GM12864 (cell line): ENCODE measurements at regions not wholly inside any gene's neighbourhood (a gene's known extent, or its start where the extent isn't known, plus 50 kb on each side); places are given as distances from the start of the nearest gene placed in this dataset.

Experiments
- DNase-seq: peaks from one replicate; pipeline ENCODE4 v3.0.0-alpha.2; 2011; ENCODE audit warnings: low read depth
- H3K4me3 ChIP-seq: 2 replicates; pipeline ENCODE4 v1.5.1; 2011; ENCODE audit warnings: mild to moderate bottlenecking, low read depth, low read length, control low read depth
- TF ChIP-seq, protein P1 (sequence below): IDR thresholded peaks from 2 replicates; pipeline ENCODE4 v1.5.1; 2011; ENCODE audit warnings: low read depth, mild to moderate bottlenecking, moderate library complexity, low read length, control low read depth, inconsistent platforms; ENCODE audit errors: missing control alignments

DNA sequence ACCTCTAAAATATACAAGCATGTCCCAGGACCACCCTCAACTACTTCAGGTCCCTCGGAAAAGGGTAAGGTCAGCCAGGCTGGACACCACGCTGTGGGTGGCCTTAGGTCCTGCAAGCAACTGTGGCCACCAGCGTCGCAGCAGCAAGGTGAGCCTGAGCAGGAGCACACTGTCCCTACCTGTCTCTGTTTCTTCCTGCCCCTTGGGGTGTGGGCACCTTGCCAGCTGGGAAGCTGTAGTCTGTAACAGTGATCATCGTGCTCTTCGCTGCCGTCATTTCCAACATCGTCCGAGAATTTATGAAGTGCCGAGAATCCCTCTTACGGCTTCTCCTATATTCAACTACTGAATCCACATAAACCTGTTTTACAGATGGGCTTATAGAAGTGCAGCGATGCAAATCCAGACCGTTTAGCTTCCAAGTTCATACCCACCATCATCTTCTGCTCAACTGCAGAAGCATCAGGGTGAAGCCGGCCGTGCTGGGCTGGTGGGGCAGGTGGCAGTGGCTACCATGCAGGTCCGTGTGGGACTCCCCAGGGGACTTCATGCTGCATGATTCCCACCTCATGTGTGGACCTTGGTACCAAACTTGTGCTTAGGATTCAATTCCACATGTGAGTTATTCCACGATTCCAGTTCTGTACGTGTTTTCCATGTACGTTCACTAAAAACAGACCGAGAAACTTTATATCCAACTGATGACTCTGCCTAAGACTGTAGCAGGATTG, 361.3 kb upstream of the SFSWAP start:
- no peak overlapping the region for H3K4me3 ChIP-seq
- TF ChIP-seq, protein P1, sequence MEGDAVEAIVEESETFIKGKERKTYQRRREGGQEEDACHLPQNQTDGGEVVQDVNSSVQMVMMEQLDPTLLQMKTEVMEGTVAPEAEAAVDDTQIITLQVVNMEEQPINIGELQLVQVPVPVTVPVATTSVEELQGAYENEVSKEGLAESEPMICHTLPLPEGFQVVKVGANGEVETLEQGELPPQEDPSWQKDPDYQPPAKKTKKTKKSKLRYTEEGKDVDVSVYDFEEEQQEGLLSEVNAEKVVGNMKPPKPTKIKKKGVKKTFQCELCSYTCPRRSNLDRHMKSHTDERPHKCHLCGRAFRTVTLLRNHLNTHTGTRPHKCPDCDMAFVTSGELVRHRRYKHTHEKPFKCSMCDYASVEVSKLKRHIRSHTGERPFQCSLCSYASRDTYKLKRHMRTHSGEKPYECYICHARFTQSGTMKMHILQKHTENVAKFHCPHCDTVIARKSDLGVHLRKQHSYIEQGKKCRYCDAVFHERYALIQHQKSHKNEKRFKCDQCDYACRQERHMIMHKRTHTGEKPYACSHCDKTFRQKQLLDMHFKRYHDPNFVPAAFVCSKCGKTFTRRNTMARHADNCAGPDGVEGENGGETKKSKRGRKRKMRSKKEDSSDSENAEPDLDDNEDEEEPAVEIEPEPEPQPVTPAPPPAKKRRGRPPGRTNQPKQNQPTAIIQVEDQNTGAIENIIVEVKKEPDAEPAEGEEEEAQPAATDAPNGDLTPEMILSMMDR, result no peak
- DNase-seq, result no peak

DNA sequence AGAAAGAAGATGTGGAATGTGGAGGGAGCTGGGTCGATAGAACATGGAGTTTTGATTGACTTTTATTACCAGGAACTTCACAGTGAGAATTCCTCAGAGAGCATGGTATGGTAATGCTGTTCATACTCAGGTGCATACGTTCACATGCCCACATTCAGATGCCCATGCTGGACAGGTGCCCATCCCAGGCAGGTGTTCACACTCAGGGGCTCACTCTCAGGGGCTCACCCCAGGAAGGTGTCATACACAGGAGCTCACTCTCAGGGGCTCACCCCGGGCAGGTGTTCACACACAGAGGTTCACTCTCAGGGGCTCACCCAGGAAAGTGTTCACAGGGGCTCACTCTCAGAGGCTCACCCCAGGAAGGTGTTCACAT, 360.0 kb upstream of the SFSWAP start:
- TF ChIP-seq, protein P1, result no peak
- no peak overlapping the region for H3K4me3 ChIP-seq
- DNase-seq, result no peak

DNA sequence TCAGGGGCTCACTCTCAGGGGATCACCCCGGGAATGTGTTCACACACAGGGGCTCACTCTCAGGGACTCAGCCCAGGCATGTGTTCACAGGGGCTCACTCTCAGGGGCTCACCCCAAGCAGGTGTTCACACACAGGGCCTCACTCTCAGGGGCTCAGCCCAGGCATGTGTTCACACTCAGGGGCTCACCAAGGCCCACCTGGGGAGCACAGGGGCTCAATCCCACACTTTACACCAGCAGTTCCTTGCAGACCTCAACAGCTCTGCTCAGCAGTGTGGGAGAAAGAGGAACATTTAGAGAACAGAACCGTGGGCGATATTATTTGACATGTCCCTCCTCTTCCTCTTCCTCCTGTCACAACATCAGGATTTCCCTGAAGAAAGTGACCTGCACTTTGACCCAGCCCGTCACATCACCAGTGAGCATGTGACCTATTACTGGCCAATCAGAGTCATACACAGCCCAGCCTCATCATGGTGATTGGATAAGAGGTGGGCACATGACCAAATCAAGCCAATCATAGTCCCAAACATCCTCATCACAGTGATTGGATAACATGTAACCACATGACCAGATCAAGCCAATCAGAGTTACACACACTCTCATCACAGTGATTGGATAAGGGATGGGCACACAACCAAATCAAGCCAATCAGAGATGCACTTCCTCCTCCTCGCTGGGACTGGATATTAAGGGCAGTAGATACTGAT, 359.4 kb upstream of the SFSWAP start:
- TF ChIP-seq, protein P1, result no peak
- no peak for DNase-seq
- H3K4me3 ChIP-seq, result no peak overlapping the region

DNA sequence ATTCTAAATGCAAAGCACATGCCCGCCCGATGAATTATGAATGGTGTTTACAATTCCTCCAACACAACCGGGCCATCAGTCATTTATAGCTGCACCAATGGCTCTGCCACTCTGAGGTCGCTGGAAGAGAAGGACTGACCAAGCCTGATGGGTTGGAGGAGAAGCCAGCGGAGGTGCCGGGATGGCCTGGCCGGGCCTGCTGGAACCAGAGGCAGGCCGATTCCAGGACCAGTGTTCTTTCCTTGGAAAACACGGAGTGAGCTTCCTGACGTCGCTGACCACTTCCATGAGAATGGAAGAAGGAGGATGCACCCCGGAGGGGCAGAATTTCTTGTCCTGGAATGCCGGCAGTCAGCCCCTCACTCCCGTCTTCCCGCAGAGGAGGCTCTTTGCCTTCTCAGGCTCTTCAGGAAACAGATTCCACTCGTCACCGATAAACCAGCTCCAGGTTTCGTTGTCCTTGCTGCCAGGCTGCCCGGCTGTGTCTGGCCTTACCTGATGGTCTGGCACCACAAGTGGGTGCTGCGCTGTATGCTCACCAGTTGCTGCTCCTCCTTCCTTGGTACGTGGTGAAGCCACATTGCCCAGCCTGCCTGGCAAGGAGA, 358.5 kb upstream of the SFSWAP start:
- H3K4me3 ChIP-seq, result no peak overlapping the region
- no peak for DNase-seq
- TF ChIP-seq, protein P1, result no peak

DNA sequence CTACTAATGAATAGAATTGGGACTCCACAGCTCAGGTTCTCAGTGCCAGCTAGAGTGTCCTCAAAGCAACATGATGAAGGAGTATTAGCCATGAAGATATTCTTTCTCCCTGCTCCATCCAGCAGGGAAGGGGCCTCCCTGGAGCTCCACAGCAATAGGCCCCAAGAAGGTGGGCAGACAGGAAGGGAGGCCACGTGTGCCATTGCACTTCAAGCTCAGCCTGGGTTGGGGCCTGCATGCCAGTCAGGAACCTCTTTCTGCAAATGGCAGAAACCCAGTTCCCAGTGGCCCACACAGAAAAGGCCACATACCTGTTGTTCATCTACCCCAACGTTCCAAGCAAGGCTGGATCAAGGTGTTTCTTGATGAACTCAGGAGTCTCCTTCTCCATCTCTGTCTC, 357.5 kb upstream of the SFSWAP start:
- TF ChIP-seq, protein P1, result no peak
- no peak for DNase-seq
- H3K4me3 ChIP-seq, result no peak overlapping the region

DNA sequence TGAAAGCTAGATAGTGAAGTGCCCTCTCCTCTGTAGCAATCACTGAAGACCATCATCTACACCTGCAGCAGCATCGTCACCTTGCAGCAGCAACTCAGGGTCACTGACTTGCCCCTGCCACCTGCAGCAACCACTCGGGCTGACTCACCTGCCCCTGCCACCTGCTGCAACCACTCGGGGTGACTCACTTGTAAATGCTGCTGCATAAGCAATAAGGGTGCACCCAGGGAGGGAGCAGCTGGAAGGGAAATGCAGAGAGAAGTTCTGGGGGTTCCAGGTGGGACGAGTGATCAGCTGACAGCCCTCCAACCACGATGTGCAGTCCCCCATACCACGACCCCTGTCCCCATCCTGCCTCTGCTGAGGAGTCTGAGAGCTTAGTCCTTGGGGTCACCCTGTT, 357.1 kb upstream of the SFSWAP start:
- TF ChIP-seq, protein P1, result no peak
- H3K4me3 ChIP-seq, result no peak overlapping the region
- DNase-seq, result no peak
